ENCODE measurements at regions not wholly inside any gene's neighbourhood (a gene's known extent, or its start where the extent isn't known, plus 50 kb on each side); places are given as distances from the start of the nearest gene placed in this dataset.
"Not testable (repeated sequence)": the region's sequence is repeated elsewhere in the genome, so short reads cannot be mapped to it uniquely, and the experiment has no call there.

DNA sequence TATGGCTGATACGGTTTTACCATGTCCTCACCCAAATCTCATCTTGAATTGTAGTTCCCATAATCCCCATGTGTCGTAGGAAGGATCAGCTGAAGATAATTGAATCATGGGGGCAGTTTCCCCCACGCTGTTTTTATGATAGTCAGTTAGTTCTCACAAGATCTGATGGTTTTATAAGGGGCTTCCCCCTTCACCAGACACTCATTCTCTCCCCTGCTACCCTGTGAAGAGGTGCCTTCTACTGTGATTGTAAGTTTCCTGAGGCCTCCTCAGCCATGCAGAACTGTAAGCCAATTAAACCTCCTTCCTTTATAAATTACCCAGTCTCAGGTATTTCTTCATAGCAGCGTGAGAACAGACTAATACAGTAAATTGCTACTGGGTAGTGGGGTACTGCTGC lies 139.6 kb upstream of the VANGL1 start:
- TF ChIP-seq CTCF (IDR thresholded peaks at IDR 0.05; ENCODE audit: low read depth, low read length); EZH2phosphoT487 (IDR thresholded peaks at IDR 0.05; ENCODE audit: low read depth): not testable (repeated sequence)
